Upper lobe of left lung (tissue), 4 donors: ENCODE measurements at regions not wholly inside any gene's neighbourhood (a gene's known extent, or its start where the extent isn't known, plus 50 kb on each side); places are given as distances from the start of the nearest gene placed in this dataset.

Source experiments
- CTCF ChIP-seq, 6 experiments: fragments of 450-650 bp in 4 of 6; fragments of 200-600 bp in 2 of 6; sonication (generic) in 2 of 6; IDR thresholded peaks; one replicate each; pipeline ENCODE4 v1.5.1; 2016 to 2019; ENCODE audit warnings: antibody characterized with exemption in 6 of 6
- EP300 ChIP-seq, 4 donors: sonication (generic); formaldehyde crosslinking; IDR thresholded peaks; one replicate each; pipeline ENCODE4 v1.5.1; 2017; ENCODE audit warnings: antibody characterized with exemption in 4 of 4, control low read depth in 2 of 4
- POLR2A ChIP-seq, 4 donors: fragments of 450-650 bp; IDR thresholded peaks; one replicate each; pipeline ENCODE4 v1.5.1; 2016 to 2017; ENCODE audit warnings: antibody characterized with exemption in 4 of 4, mild to moderate bottlenecking in 2 of 4
- POLR2AphosphoS5 ChIP-seq, 2 donors: sonication (generic); formaldehyde crosslinking; IDR thresholded peaks; one replicate each; pipeline ENCODE4 v1.5.1; 2017; ENCODE audit warnings: antibody characterized with exemption in 2 of 2

DNA sequence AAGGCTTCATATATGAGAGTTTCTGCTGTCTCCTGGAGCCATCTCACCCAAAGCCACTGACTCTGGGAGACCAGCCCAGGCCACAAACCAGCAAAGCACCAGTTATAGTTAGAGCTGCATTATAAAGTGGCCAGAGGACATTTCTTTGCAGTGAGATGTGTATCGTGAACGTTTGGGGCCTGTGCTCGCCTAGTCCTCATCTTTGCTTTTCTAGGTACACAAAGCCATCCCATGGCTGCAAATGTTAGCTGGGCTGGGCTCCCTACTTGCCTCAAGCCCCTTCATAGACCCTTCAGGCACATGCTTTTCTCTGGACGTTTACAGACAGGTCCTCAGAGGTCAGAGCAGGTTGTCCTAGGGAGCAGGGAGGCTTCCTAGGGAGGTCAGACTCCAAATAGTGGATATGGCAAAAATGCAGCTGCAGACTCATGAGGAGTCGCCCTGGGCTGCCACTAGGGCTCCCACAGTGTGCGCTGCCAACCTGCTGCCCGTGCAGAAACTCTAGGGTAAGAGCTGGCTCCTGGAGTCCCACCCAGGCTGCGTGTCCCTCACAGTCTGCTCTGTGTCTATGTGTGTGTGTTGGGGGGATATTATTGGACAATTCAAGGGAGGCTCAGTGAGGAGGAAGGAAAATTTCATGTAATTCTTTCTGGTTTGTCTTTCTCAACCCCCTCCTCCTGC, 141.0 kb downstream of the RPIA start:
- TF ChIP-seq POLR2A (IDR thresholded peaks at IDR 0.05) (no peak), CTCF (IDR thresholded peaks at IDR 0.05) (no peak), EP300 (IDR thresholded peaks at IDR 0.05) (no peak), POLR2AphosphoS5 (IDR thresholded peaks at IDR 0.05) (no peak)
